Natural killer cell treated with Interleukin-12 subunit alpha and Interleukin-12 subunit beta and Interleukin-15 and Interleukin-18, amount 100 ng/mL, for 72 hours (primary cell): ENCODE measurements at regions not wholly inside any gene's neighbourhood (a gene's known extent, or its start where the extent isn't known, plus 50 kb on each side); places are given as distances from the start of the nearest gene placed in this dataset.
"Not testable (repeated sequence)": the region's sequence is repeated elsewhere in the genome, so short reads cannot be mapped to it uniquely, and the experiment has no call there.

ENCODE experiments used
- ATAC-seq, 2 donors: fragments of 150-1000 bp; cut with Tn5 transposase in 1 of 2; sonication (Bioruptor Pico), chemical (Tn5 transposase) in 1 of 2; 2 replicates each; pipeline ENCODE4 v1.10.0; 2021
- DNase-seq: peaks from one replicate; pipeline ENCODE4 v3.0.0; 2022; ENCODE audit warnings: low spot score
- H3K27ac Mint-ChIP-seq, 2 donors: 1 replicate in 1 of 2; 2 replicates in 1 of 2; pipeline ENCODE4 v1.8.0; 2022; ENCODE audit warnings: mixed read lengths in 2 of 2, mild to moderate bottlenecking in 1 of 2, moderate library complexity in 1 of 2
- H3K27me3 Mint-ChIP-seq, 2 donors: 1 replicate in 1 of 2; 2 replicates in 1 of 2; pipeline ENCODE4 v1.8.0; 2022; ENCODE audit warnings: mixed read lengths in 2 of 2
- H3K36me3 Mint-ChIP-seq: one replicate; pipeline ENCODE4 v1.8.0; 2022; ENCODE audit warnings: mixed read lengths
- H3K4me1 Mint-ChIP-seq, 2 donors: 1 replicate in 1 of 2; 2 replicates in 1 of 2; pipeline ENCODE4 v1.8.0; 2022; ENCODE audit warnings: low read depth in 2 of 2, mixed read lengths in 2 of 2, mild to moderate bottlenecking in 1 of 2
- H3K4me3 Mint-ChIP-seq: one replicate; pipeline ENCODE4 v1.8.0; 2022; ENCODE audit warnings: mixed read lengths
- H3K9me3 Mint-ChIP-seq: 2 replicates; pipeline ENCODE4 v1.8.0; 2022; ENCODE audit warnings: mixed read lengths

- Mint-ChIP-seq H3K4me3 (no peak overlapping the region), H3K27me3 (no peaks in the 10 kb centered on the region), H3K27ac (no peak overlapping the region), H3K36me3 (no peaks in the 10 kb centered on the region), H3K9me3 (no peaks in the 10 kb centered on the region), H3K4me1 (no peaks in the 10 kb centered on the region)
- no peak for ATAC-seq
- no peak for DNase-seq
Observed at GRCh38 chr10:108352771-108353170, 1188.3 kb upstream of the SORCS1 start.

GRCh38 chr10:108348215-108348614, 1183.7 kb upstream of the SORCS1 start:
- Mint-ChIP-seq H3K36me3 (no peaks in the 10 kb centered on the region), H3K4me3 (no peak overlapping the region), H3K4me1 (no peaks in the 10 kb centered on the region), H3K9me3 (peaks cover 7% of the 10 kb centered on the region), H3K27me3 (no peaks in the 10 kb centered on the region), H3K27ac (no peak overlapping the region)
- ATAC-seq, result no peak
- DNase-seq, result no peak

GRCh38 chr10:108346066-108346465, 1181.6 kb upstream of the SORCS1 start:
- no peak for DNase-seq
- no peak for ATAC-seq
- Mint-ChIP-seq H3K27ac (no peak overlapping the region), H3K4me3 (no peak overlapping the region), H3K36me3 (no peaks in the 10 kb centered on the region), H3K27me3 (no peaks in the 10 kb centered on the region), H3K9me3 (peaks cover 10% of the 10 kb centered on the region), H3K4me1 (no peaks in the 10 kb centered on the region)

- Mint-ChIP-seq H3K36me3 (no peaks in the 10 kb centered on the region), H3K4me1 (no peaks in the 10 kb centered on the region), H3K27me3 (no peaks in the 10 kb centered on the region), H3K9me3 (peaks cover 14% of the 10 kb centered on the region), H3K4me3 (no peak overlapping the region), H3K27ac (no peak overlapping the region)
- ATAC-seq (no peak), DNase-seq (no peak)
Observed at GRCh38 chr10:108338146-108338545, 1173.6 kb upstream of the SORCS1 start.

- ATAC-seq (no peak), DNase-seq (no peak)
- H3K9me3 Mint-ChIP-seq, result peaks cover 14% of the 10 kb centered on the region
- no peaks in the 10 kb centered on the region for H3K4me1 Mint-ChIP-seq
- H3K4me3 Mint-ChIP-seq, result no peak overlapping the region
- H3K27ac Mint-ChIP-seq, result no peak overlapping the region
- no peaks in the 10 kb centered on the region for H3K27me3 Mint-ChIP-seq
- no peaks in the 10 kb centered on the region for H3K36me3 Mint-ChIP-seq
Observed at GRCh38 chr10:108336836-108337235, 1172.3 kb upstream of the SORCS1 start.

- Mint-ChIP-seq H3K4me1 (no peaks in the 10 kb centered on the region), H3K9me3 (peaks cover 9% of the 10 kb centered on the region)
Observed at GRCh38 chr10:108327706-108328105, 1163.2 kb upstream of the SORCS1 start.

GRCh38 chr10:108323274-108323798, 1158.8 kb upstream of the SORCS1 start:
- Mint-ChIP-seq H3K4me1 (no peaks in the 10 kb centered on the region), H3K36me3 (no peaks in the 10 kb centered on the region), H3K27ac (no peak overlapping the region), H3K4me3 (no peak overlapping the region), H3K9me3 (peaks cover 10% of the 10 kb centered on the region), H3K27me3 (no peaks in the 10 kb centered on the region)
- ATAC-seq (no peak), DNase-seq (no peak)

More at GRCh38 chr10:108327706-108328105, 1163.2 kb upstream of the SORCS1 start:
- no peaks in the 10 kb centered on the region for H3K27me3 Mint-ChIP-seq
- ATAC-seq (no peak), DNase-seq (no peak)
- H3K36me3 Mint-ChIP-seq, result no peaks in the 10 kb centered on the region
- H3K27ac Mint-ChIP-seq, result no peak overlapping the region
- no peak overlapping the region for H3K4me3 Mint-ChIP-seq

- no peak for ATAC-seq
- Mint-ChIP-seq H3K9me3 (peaks cover 5% of the 10 kb centered on the region), H3K4me1 (no peaks in the 10 kb centered on the region), H3K36me3 (no peaks in the 10 kb centered on the region), H3K27me3 (no peaks in the 10 kb centered on the region), H3K27ac (no peak overlapping the region), H3K4me3 (no peak overlapping the region)
- DNase-seq, result no peak
Observed at GRCh38 chr10:108319434-108320222, 1155.1 kb upstream of the SORCS1 start.

GRCh38 chr10:108315636-108316035, 1151.1 kb upstream of the SORCS1 start:
- not testable (repeated sequence) for H3K27ac Mint-ChIP-seq, DNase-seq, H3K36me3 Mint-ChIP-seq, ATAC-seq, H3K4me3 Mint-ChIP-seq, H3K4me1 Mint-ChIP-seq, H3K27me3 Mint-ChIP-seq, H3K9me3 Mint-ChIP-seq

GRCh38 chr10:108307925-108308312, 1143.4 kb upstream of the SORCS1 start:
- Mint-ChIP-seq H3K36me3 (no peaks in the 10 kb centered on the region), H3K4me3 (no peak overlapping the region), H3K27ac (no peak overlapping the region), H3K9me3 (peaks cover 9% of the 10 kb centered on the region), H3K27me3 (no peaks in the 10 kb centered on the region), H3K4me1 (no peaks in the 10 kb centered on the region)
- ATAC-seq (no peak), DNase-seq (no peak)

GRCh38 chr10:108307250-108307924, 1142.9 kb upstream of the SORCS1 start:
- no peak for ATAC-seq
- Mint-ChIP-seq H3K27ac (no peak overlapping the region), H3K4me1 (no peaks in the 10 kb centered on the region), H3K27me3 (no peaks in the 10 kb centered on the region), H3K4me3 (no peak overlapping the region), H3K36me3 (no peaks in the 10 kb centered on the region), H3K9me3 (peaks cover 12% of the 10 kb centered on the region)
- DNase-seq, result no peak

- H3K27ac Mint-ChIP-seq, result no peak overlapping the region
- ATAC-seq, result no peak
- no peaks in the 10 kb centered on the region for H3K27me3 Mint-ChIP-seq
- peaks cover 18% of the 10 kb centered on the region for H3K9me3 Mint-ChIP-seq
- no peak overlapping the region for H3K4me3 Mint-ChIP-seq
- no peak for DNase-seq
- no peaks in the 10 kb centered on the region for H3K4me1 Mint-ChIP-seq
- H3K36me3 Mint-ChIP-seq, result no peaks in the 10 kb centered on the region
Observed at GRCh38 chr10:108303149-108303548, 1138.6 kb upstream of the SORCS1 start.

GRCh38 chr10:108301002-108301401, 1136.5 kb upstream of the SORCS1 start:
- ATAC-seq, result no peak
- no peak for DNase-seq
- no peak overlapping the region for H3K4me3 Mint-ChIP-seq
- no peaks in the 10 kb centered on the region for H3K27me3 Mint-ChIP-seq
- peaks cover 21% of the 10 kb centered on the region for H3K9me3 Mint-ChIP-seq
- H3K4me1 Mint-ChIP-seq, result no peaks in the 10 kb centered on the region
- H3K36me3 Mint-ChIP-seq, result no peaks in the 10 kb centered on the region
- H3K27ac Mint-ChIP-seq, result no peak overlapping the region

- no peaks in the 10 kb centered on the region for H3K4me1 Mint-ChIP-seq
- H3K27me3 Mint-ChIP-seq, result no peaks in the 10 kb centered on the region
- H3K36me3 Mint-ChIP-seq, result no peaks in the 10 kb centered on the region
- ATAC-seq, result no peak
- peaks cover 16% of the 10 kb centered on the region for H3K9me3 Mint-ChIP-seq
- H3K27ac Mint-ChIP-seq, result no peak overlapping the region
- no peak for DNase-seq
- no peak overlapping the region for H3K4me3 Mint-ChIP-seq
Observed at GRCh38 chr10:108290823-108291222, 1126.3 kb upstream of the SORCS1 start.
